Kidney (tissue), 13 donors: ENCODE measurements at regions not wholly inside any gene's neighbourhood (a gene's known extent, or its start where the extent isn't known, plus 50 kb on each side); places are given as distances from the start of the nearest gene placed in this dataset.

ENCODE experiments used
- DNase-seq, 5 donors: peaks; one replicate each; pipeline ENCODE4 v3.0.0-alpha.2; 2013 to 2020
- FAIRE-seq: peaks from 2 replicates; lab custom pipeline; 2012; peaks lifted over from hg19 to GRCh38; lab: Jason Lieb, UNC
- H3K27ac ChIP-seq, 2 donors: one replicate each; pipeline ENCODE4 v1.7.0; 2013; ENCODE audit warnings: low read depth in 2 of 2, low read length in 2 of 2, inconsistent platforms in 1 of 2
- H3K27me3 ChIP-seq: one replicate; pipeline ENCODE4 v1.7.1; 2013; ENCODE audit warnings: low read length, inconsistent platforms; ENCODE audit not compliant: control insufficient read depth, insufficient read depth
- H3K36me3 ChIP-seq, 3 donors: one replicate each; pipeline versions ENCODE4 v1.7.0 to v1.7.1; 2013; ENCODE audit warnings: low read length in 3 of 3, control low read depth in 1 of 3, inconsistent platforms in 1 of 3; ENCODE audit not compliant: insufficient read depth in 3 of 3, control insufficient read depth in 2 of 3
- H3K4me1 ChIP-seq, 3 donors: one replicate each; pipeline versions ENCODE4 v1.7.0 to v1.7.1; 2013; ENCODE audit warnings: low read length in 3 of 3, inconsistent platforms in 1 of 3, low read depth in 1 of 3; ENCODE audit not compliant: control insufficient read depth in 2 of 3, insufficient read depth in 2 of 3
- H3K4me3 ChIP-seq, 3 donors: one replicate each; pipeline versions ENCODE4 v1.7.0 to v1.8.1; 2013; ENCODE audit warnings: low read length in 3 of 3, control low read depth in 1 of 3, inconsistent platforms in 1 of 3
- H3K9ac ChIP-seq, 3 donors: one replicate each; pipeline versions ENCODE4 v1.7.0 to v1.7.1; 2013; ENCODE audit warnings: low read length in 3 of 3, control low read depth in 1 of 3, inconsistent platforms in 1 of 3
- H3K9me3 ChIP-seq, 3 donors: one replicate each; pipeline versions ENCODE4 v1.7.0 to v1.7.1; 2013; ENCODE audit warnings: low read length in 3 of 3, control low read depth in 1 of 3, inconsistent platforms in 1 of 3; ENCODE audit not compliant: control insufficient read depth in 2 of 3, insufficient read depth in 1 of 3
- CTCF ChIP-seq: IDR thresholded peaks from 3 replicates; pipeline ENCODE4 v1.5.1; 2012; ENCODE audit warnings: mild to moderate bottlenecking, moderate library complexity, borderline replicate concordance; ENCODE audit not compliant: insufficient read depth; ENCODE audit errors: extremely low read depth
- intact Hi-C: fragments of 100-400 bp; cut with DNase I; formaldehyde crosslinking; loops from one replicate; pipeline ENCODE4 v1.11.1; 2022
- donor health status: control.
- donor health status: control.
- donor health status: control.
- donor health status: control.
- donor health status: control.
- donor health status: DM: yes; HTN: yes; CAD: no.
- donor health status: Normal renal cell carcinoma (clear cell type).

- H3K4me1 ChIP-seq, result no peaks in the 10 kb centered on the region
- intact Hi-C loops, result no loop called here
- TF ChIP-seq CTCF, result no peak
- DNase-seq (no peak), FAIRE-seq (no peak)
- H3K27ac ChIP-seq, result no peak overlapping the region
- no peak overlapping the region for H3K9ac ChIP-seq
- no peaks in the 10 kb centered on the region for H3K36me3 ChIP-seq
- H3K4me3 ChIP-seq, result no peak overlapping the region
- H3K27me3 ChIP-seq, result no peaks in the 10 kb centered on the region
- H3K9me3 ChIP-seq, result no peaks in the 10 kb centered on the region
Measured at GRCh38 chr5:117504305-117504704, 929.7 kb upstream of the SEMA6A start.

- Histone ChIP-seq H3K4me1 (no peaks in the 10 kb centered on the region), H3K9me3 (peaks cover 0 to 3% (median 0%) of the 10 kb centered on the region in 3 donors), H3K4me3 (no peak overlapping the region), H3K27ac (no peak overlapping the region), H3K9ac (no peak overlapping the region), H3K27me3 (no peaks in the 10 kb centered on the region), H3K36me3 (no peaks in the 10 kb centered on the region)
- DNase-seq (no peak), FAIRE-seq (no peak)
- no peak for TF ChIP-seq CTCF
- intact Hi-C loops, result no loop called here
Measured at GRCh38 chr5:117497601-117498000, 923.0 kb upstream of the SEMA6A start.

GRCh38 chr5:117496801-117497200 lies 922.2 kb upstream of the SEMA6A start:
- no peak for FAIRE-seq
- no peak for DNase-seq
- H3K4me3 ChIP-seq, result no peak overlapping the region

More at GRCh38 chr5:117496801-117497200, 922.2 kb upstream of the SEMA6A start:
- Histone ChIP-seq H3K9me3 (peaks cover 0 to 3% (median 0%) of the 10 kb centered on the region in 3 donors), H3K36me3 (no peaks in the 10 kb centered on the region), H3K27ac (no peak overlapping the region), H3K9ac (no peak overlapping the region), H3K27me3 (no peaks in the 10 kb centered on the region), H3K4me1 (no peaks in the 10 kb centered on the region)
- no peak for TF ChIP-seq CTCF
- intact Hi-C loops, result no loop called here
